ENCODE measurements at regions not wholly inside any gene's neighbourhood (a gene's known extent, or its start where the extent isn't known, plus 50 kb on each side); places are given as distances from the start of the nearest gene placed in this dataset.
"Not testable (repeated sequence)": the region's sequence is repeated elsewhere in the genome, so short reads cannot be mapped to it uniquely, and the experiment has no call there.

GRCh38 chr2:142827170-142827569 lies 50.3 kb upstream of the KYNU start:
- DNase-seq (ENCODE audit: extremely low read depth in 1 of 11, low read depth in 9 of 11, low spot score in 4 of 11), result no peak

DNA sequence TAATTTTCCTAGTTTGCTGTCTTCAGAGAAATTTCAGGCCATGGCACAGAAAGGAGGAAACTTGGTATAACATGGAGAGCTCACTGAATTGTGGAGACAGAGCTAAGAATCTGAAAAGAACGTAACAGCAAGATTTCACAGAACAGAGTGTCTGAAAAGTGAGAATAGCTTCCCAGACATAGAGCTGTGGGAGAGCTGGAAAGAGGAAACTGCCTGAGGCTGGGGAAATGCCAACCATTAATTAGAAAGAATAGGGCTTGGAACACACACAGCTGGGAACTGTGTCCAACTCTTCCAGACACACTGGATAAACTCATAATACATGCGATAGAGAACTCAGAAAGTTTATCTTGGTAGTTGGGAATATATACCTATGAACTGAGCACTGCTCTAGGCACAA lies 51.6 kb upstream of the KYNU start:
- no peak for DNase-seq (ENCODE audit: extremely low read depth in 1 of 11, low read depth in 9 of 11, low spot score in 4 of 11)

DNA sequence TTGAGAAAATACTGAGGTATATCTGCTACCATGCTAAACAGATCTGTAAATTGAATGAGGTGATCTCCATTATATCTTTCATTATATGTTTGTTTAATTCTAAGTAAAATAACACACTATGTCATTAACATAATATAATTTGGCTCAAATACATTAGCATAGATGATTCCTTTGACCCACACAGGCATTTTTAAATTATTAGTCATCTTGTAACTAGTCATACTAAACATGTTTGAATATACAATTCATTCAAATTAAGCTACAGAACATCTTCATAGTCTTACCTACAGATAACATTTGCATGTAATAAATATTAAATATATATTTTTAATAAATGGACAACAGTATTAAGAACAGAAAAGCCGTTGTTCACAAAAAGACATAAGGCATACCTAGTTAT lies 52.7 kb upstream of the KYNU start:
- no peak for DNase-seq (ENCODE audit: extremely low read depth in 1 of 11, low read depth in 9 of 11, low spot score in 4 of 11)

DNA sequence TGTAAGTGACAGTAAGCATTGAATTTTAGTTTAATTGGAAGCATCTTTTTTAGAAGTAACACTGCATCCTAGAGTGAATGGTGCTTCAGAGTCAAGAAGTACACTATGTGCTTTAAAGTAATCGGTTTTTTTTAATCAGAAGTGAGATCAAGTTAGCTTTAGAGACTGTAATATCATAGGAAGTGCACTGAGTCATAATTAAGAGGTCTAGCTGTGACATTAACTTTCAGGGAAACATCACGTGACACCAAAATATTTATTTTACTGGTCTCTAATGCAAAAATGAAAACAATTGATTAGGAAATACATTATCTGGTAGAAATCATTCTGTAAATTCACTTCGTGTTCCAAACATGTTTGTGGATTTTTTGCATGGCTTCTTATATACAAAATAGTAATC lies 55.3 kb upstream of the KYNU start:
- no peak for DNase-seq (ENCODE audit: extremely low read depth in 1 of 11, low read depth in 9 of 11, low spot score in 4 of 11)

DNA sequence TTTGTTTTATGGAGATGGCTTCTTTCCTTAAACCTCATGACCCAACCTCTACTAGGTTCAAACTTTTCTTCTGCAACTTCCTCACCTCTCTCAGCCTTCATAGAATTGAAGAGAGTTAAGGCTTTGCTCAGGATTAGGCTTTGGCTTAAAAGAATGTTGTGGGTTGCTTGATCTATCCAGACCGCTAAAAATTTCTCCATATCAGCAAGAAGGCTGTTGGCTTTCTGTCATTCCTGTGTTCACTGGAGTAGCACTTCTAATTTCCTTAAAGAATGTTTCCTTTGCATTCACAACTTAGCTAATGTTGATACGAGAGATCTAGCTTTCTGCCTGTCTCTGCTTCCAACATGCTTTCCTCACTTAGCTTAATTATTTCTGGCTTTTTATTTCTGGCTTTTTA lies 58.1 kb upstream of the KYNU start:
- DNase-seq (ENCODE audit: extremely low read depth in 1 of 11, low read depth in 9 of 11, low spot score in 4 of 11), result peak in 3 of 11 donors; percentile 3 to 8 (median 6)

- no peak for DNase-seq (ENCODE audit: extremely low read depth in 1 of 11, low read depth in 9 of 11, low spot score in 4 of 11)
These were observed 62.1 kb upstream of the KYNU start for GRCh38 chr2:142815375-142815774.

DNA sequence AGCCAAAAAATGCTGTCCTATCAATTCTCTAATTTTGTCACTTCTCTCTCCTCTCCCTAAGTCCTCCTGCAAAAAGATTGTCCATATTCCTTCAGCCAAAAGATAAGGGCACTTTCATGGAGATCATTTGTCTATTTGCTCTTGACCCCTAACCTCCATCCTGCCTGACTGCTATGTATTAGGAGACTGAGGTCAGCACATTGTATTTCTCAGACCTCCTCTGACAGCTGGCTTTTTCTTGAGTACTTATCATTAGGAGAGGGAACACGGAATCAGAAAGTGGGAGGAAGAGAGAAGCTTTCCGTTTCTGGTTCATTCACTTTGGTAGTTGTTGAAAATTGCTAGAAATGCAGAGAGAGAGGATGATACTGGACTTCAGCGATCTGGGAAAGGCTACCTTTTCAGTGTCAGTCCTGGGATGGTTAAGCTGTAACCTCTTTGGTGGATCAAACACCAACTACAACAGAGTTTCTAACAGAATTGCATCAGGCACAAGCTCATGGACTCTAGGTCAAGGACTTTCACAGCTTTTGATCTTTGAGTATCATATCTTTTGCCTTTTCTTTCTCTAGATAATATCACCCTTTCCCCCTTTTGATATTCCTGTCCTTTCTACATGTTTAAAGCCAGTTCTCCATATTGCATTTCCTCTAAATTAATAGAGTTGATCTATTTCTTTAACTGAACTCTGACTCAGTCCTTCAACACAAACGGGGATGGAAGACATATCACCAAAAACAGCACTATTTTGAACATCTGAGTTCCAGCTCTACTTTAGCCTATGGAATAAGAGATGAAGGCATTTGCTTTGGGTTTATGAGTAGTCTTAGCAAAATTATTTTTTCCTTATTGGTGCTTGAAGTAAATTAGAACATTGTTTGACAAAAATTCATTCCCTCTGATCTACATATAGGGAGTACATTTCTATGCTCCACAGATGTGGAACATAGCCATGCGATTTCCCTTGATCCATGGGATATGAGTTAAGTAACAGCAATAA lies 63.3 kb upstream of the KYNU start:
- no peak for DNase-seq (ENCODE audit: extremely low read depth in 1 of 11, low read depth in 9 of 11, low spot score in 4 of 11)

DNA sequence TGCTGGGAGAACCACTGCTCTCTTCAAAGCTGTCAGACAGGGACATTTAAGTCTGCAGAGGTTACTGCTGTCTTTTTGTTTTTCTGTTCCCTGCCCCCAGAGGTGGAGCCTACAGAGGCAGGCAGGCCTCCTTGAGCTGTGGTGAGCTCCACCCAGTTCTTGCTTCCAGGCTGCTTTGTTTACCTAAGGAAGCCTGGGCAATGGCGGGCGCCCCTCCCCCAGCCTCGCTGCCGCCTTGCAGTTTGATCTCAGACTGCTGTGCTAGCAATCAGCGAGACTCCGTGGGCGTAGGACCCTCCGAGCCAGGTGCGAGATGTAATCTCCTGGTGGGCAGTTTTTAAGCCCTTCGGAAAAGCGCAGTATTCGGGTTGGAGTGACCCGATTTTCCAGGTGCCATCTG lies 65.8 kb upstream of the KYNU start:
- not testable (repeated sequence) for DNase-seq (ENCODE audit: extremely low read depth in 1 of 11, low read depth in 9 of 11, low spot score in 4 of 11)

- no peak for DNase-seq (ENCODE audit: extremely low read depth in 1 of 11, low read depth in 9 of 11, low spot score in 4 of 11)
These were observed 72.2 kb upstream of the KYNU start for GRCh38 chr2:142805244-142805643.

- DNase-seq (ENCODE audit: extremely low read depth in 1 of 11, low read depth in 9 of 11, low spot score in 4 of 11), result no peak
These were observed 74.3 kb upstream of the KYNU start for GRCh38 chr2:142803158-142803557.

GRCh38 chr2:142796588-142796987 lies 80.9 kb upstream of the KYNU start:
- no peak for DNase-seq (ENCODE audit: extremely low read depth in 1 of 11, low read depth in 9 of 11, low spot score in 4 of 11)

DNA sequence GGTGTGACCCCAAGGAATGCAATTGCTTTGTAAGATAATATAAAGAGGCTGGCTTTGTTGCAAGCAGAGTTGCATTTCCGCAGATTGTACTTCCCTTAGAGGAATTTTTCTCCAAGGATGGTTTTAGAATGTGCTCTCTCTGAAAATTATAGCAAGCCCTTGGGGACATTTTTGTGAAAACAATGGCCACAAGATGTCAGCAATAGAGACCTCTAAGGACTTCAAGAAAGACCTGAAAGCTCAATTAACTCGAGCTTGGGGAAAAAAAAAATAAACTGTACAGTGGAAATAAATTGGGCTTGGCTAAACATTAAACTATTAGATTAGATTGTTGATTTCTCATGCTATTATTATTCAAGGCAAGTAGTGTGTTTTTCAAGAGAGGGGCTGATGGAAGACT lies 81.3 kb upstream of the KYNU start:
- DNase-seq (ENCODE audit: extremely low read depth in 1 of 11, low read depth in 9 of 11, low spot score in 4 of 11), result peak in 2 of 11 donors; percentile 3

- DNase-seq (ENCODE audit: extremely low read depth in 1 of 11, low read depth in 9 of 11, low spot score in 4 of 11), result no peak
These were observed 82.6 kb upstream of the KYNU start for GRCh38 chr2:142794850-142795249.

DNA sequence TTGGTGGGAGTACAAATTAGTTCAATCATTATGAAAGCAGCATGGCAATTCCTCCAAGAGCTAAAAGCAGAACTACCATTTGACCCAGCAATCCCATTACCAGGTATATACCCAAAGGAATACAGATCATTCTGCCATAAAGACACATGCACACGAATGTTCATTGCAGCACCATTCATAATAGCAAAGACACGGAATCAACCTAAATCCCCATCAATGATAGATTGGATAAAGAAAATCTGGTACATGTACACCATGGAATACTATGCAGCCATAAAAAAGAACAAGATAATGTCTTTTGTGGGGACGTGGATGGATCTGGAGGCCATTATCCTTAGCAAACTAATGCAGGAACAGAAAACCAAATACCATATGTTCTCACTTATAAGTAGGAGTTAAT lies 85.1 kb upstream of the KYNU start:
- DNase-seq (ENCODE audit: extremely low read depth in 1 of 11, low read depth in 9 of 11, low spot score in 4 of 11), result not testable (repeated sequence)

- no peak for DNase-seq (ENCODE audit: extremely low read depth in 1 of 11, low read depth in 9 of 11, low spot score in 4 of 11)
These were observed 86.1 kb upstream of the KYNU start for GRCh38 chr2:142791335-142791734.

DNA sequence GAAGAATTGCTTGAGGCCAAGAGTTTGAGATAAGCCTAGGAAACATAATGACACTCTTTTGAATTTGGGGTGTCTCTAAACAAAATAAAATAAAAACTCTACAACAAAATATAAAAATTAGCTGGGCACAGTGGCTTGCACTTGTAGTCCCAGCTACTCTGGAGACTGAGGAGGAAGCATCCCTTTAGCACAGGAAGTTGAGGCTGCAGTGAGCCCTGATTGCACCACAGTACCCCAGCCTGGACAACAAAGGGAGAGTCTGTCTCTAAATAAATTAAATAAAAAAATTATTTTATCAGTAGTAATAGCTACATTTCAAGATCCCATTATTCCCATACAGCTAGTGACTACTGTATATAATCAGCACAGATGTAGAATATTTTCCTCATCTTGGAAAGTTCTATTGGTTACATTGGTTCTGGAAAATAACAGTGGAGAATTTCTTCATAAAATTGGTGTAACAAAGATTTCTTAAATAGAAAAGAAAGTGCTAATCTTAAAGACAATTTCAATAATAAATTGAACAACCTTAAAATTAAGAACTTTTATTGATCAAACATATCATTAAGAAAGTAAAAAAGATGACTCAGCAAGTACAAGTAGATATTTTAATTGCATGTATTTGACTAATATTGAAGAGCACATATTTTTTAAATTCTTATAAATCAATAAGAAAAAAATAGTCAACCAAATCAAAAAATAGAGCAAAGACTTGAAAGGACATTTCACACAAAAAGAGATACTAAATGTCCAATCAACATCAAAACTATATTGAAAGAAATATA lies 90.4 kb upstream of the KYNU start:
- DNase-seq (ENCODE audit: extremely low read depth in 1 of 11, low read depth in 9 of 11, low spot score in 4 of 11), result no peak

DNA sequence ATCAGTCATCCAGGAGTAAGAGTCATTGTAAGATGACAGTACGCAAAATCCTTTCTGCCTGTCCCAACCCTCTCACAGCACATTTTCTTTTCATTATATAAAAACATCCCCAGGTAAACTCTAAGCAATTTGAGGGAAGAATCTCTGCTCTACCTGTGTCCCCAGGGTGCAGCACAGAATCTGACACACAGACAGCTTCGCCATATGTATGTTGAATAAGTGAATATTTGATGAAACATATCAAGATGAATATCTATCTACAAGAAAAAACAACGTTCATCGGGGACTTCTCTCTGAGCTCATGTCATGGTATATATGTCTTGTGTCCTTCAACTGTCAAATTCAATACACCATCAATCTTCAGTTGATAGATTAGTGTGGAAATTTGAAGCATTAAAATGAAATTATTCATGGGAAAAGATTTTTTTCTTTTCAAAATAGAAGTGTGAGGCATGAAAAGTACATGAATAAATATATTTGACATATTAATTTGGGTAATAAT lies 94.5 kb upstream of the KYNU start:
- no peak for DNase-seq (ENCODE audit: extremely low read depth in 1 of 11, low read depth in 9 of 11, low spot score in 4 of 11)

GRCh38 chr2:142781146-142781545 lies 96.3 kb upstream of the KYNU start:
- no peak for DNase-seq (ENCODE audit: extremely low read depth in 1 of 11, low read depth in 9 of 11, low spot score in 4 of 11)

GRCh38 chr2:142778289-142778688 lies 99.2 kb upstream of the KYNU start:
- no peak for DNase-seq (ENCODE audit: extremely low read depth in 1 of 11, low read depth in 9 of 11, low spot score in 4 of 11)

- no peak for DNase-seq (ENCODE audit: extremely low read depth in 1 of 11, low read depth in 9 of 11, low spot score in 4 of 11)
These were observed 99.7 kb upstream of the KYNU start for GRCh38 chr2:142777742-142778141.

Data from renal cortex interstitium (tissue), 11 donors.